GM12874 (cell line): ENCODE measurements at regions not wholly inside any gene's neighbourhood (a gene's known extent, or its start where the extent isn't known, plus 50 kb on each side); places are given as distances from the start of the nearest gene placed in this dataset.

ENCODE experiments used
- CTCF ChIP-seq: IDR thresholded peaks from 2 replicates; pipeline ENCODE4 v1.5.1; 2011; ENCODE audit warnings: low read depth, mild to moderate bottlenecking, control low read depth, low read length, moderate library complexity; ENCODE audit not compliant: insufficient read depth

GRCh38 chr10:9789996-9790395, 1227.7 kb upstream of the CELF2 start:
- TF ChIP-seq CTCF, result no peak

GRCh38 chr10:9792181-9792580, 1225.5 kb upstream of the CELF2 start:
- TF ChIP-seq CTCF, result no peak

GRCh38 chr10:9796564-9796963, 1221.1 kb upstream of the CELF2 start:
- no peak for TF ChIP-seq CTCF

GRCh38 chr10:9800011-9800410, 1217.7 kb upstream of the CELF2 start:
- TF ChIP-seq CTCF, result no peak

- TF ChIP-seq CTCF, result no peak
Measured at GRCh38 chr10:9800571-9800970, 1217.1 kb upstream of the CELF2 start.

GRCh38 chr10:9807846-9808245, 1209.8 kb upstream of the CELF2 start:
- no peak for TF ChIP-seq CTCF

GRCh38 chr10:9811601-9812000, 1206.1 kb upstream of the CELF2 start:
- TF ChIP-seq CTCF, result no peak
